B cell (primary cell): ENCODE measurements at regions not wholly inside any gene's neighbourhood (a gene's known extent, or its start where the extent isn't known, plus 50 kb on each side); places are given as distances from the start of the nearest gene placed in this dataset.

Source experiments
- ATAC-seq: fragments of 200-7000 bp; cut with Tn5 transposase; one replicate; pipeline ENCODE4 v1.10.0; 2021; ENCODE audit warnings: low read depth, mild to moderate bottlenecking, moderate number of reproducible peaks, moderate library complexity
- CTCF ChIA-PET: fragments of 350-600 bp; sonication (Branson Sonifier 250); formaldehyde crosslinking; loops from one replicate; lab custom pipeline; 2021; ENCODE audit warnings: antibody characterized with exemption, inconsistent platforms; lab: Charles Lee
- POLR2A ChIA-PET: fragments of 350-600 bp; sonication (Branson Sonifier 250); formaldehyde crosslinking; loops from one replicate; lab custom pipeline; 2021; ENCODE audit warnings: antibody characterized with exemption; lab: Charles Lee
- DNase-seq: peaks from one replicate; pipeline ENCODE4 v3.0.0; 2013
- H2AFZ ChIP-seq: 2 replicates; pipeline ENCODE4 v1.6.1; 2012; ENCODE audit warnings: mild to moderate bottlenecking, low read depth, low read length; ENCODE audit not compliant: insufficient read depth, poor library complexity, severe bottlenecking
- H3K27ac ChIP-seq, 2 donors: 1 replicate in 1 of 2; 2 replicates in 1 of 2; pipeline ENCODE4 v1.5.1; 2012 to 2013; ENCODE audit warnings: low read length in 2 of 2, mild to moderate bottlenecking in 2 of 2, moderate library complexity in 1 of 2
- H3K27me3 ChIP-seq, 4 experiments: fragments of 200-600 bp in 1 of 4; sonication (generic) in 1 of 4; replicated peaks in 1 of 4; 1 replicate in 2 of 4; 2 replicates in 2 of 4; pipeline versions ENCODE4 v1.6.1 to v1.7.0; 2013 to 2016; ENCODE audit warnings: low read length in 3 of 4, mild to moderate bottlenecking in 2 of 4, mixed read lengths in 1 of 4, moderate library complexity in 1 of 4; ENCODE audit not compliant: insufficient read depth in 4 of 4, control insufficient read depth in 3 of 4; ENCODE audit errors: control extremely low read depth in 1 of 4
- H3K36me3 ChIP-seq, 2 experiments: replicated peaks in 1 of 2; 1 replicate in 1 of 2; 2 replicates in 1 of 2; pipeline versions ENCODE4 v1.6.1 to v1.7.1; 2013; ENCODE audit warnings: low read length in 1 of 2; ENCODE audit not compliant: insufficient read depth in 2 of 2, control insufficient read depth in 1 of 2; ENCODE audit errors: control extremely low read depth in 1 of 2, extremely low read depth in 1 of 2
- H3K4me1 ChIP-seq, 2 donors: fragments of 200-600 bp in 1 of 2; sonication (generic) in 1 of 2; 1 replicate in 1 of 2; 2 replicates in 1 of 2; pipeline versions ENCODE4 v1.5.1 to v1.6.1; 2013 to 2017; ENCODE audit warnings: low read length in 2 of 2; ENCODE audit not compliant: control insufficient read depth in 2 of 2, insufficient read depth in 2 of 2
- H3K4me2 ChIP-seq: replicated peaks from 2 replicates; pipeline ENCODE3; 2012; ENCODE audit warnings: mild to moderate bottlenecking, low read depth, low read length; ENCODE audit not compliant: poor library complexity, severe bottlenecking
- H3K4me3 ChIP-seq, 5 experiments: fragments of 200-600 bp in 1 of 5; sonication (generic) in 1 of 5; 1 replicate in 3 of 5; 2 replicates in 2 of 5; pipeline versions ENCODE4 v1.5.1 to v1.7.0; 2011 to 2016; ENCODE audit warnings: low read length in 4 of 5, mild to moderate bottlenecking in 4 of 5, low read depth in 2 of 5, control low read depth in 1 of 5, moderate library complexity in 1 of 5; ENCODE audit not compliant: insufficient read depth in 1 of 5; ENCODE audit errors: control extremely low read depth in 1 of 5, extremely low read depth in 1 of 5
- H3K79me2 ChIP-seq: fragments of 200-600 bp; sonication (generic); one replicate; pipeline ENCODE4 v1.6.0; 2016; ENCODE audit warnings: low read length; ENCODE audit not compliant: control insufficient read depth, insufficient read depth
- H3K9ac ChIP-seq: fragments of 200-600 bp; sonication (generic); 2 replicates; pipeline ENCODE4 v1.6.1; 2017; ENCODE audit warnings: mild to moderate bottlenecking, low read length, moderate library complexity
- H3K9me3 ChIP-seq, 3 donors: one replicate each; pipeline versions ENCODE4 v1.6.1 to v1.7.1; 2013; ENCODE audit warnings: low read length in 2 of 3; ENCODE audit not compliant: control insufficient read depth in 2 of 3, insufficient read depth in 1 of 3; ENCODE audit errors: control extremely low read depth in 1 of 3
- H4K20me1 ChIP-seq: 2 replicates; pipeline ENCODE4 v1.6.0; 2012; ENCODE audit warnings: mild to moderate bottlenecking, low read length; ENCODE audit not compliant: insufficient read depth, control insufficient read depth, poor library complexity, severe bottlenecking
- H3K27ac Mint-ChIP-seq: one replicate; pipeline ENCODE4 v1.8.0; 2021; ENCODE audit warnings: mixed read lengths
- H3K27me3 Mint-ChIP-seq: one replicate; pipeline ENCODE4 v1.8.0; 2021; ENCODE audit warnings: mixed read lengths
- H3K4me1 Mint-ChIP-seq: one replicate; pipeline ENCODE4 v1.8.0; 2021; ENCODE audit warnings: mixed read lengths
- H3K4me3 Mint-ChIP-seq: one replicate; pipeline ENCODE4 v1.8.0; 2021; ENCODE audit warnings: mixed read lengths
- H3K9me3 Mint-ChIP-seq: one replicate; pipeline ENCODE4 v1.8.0; 2022; ENCODE audit warnings: mixed read lengths; ENCODE audit not compliant: insufficient read depth
- EZH2 ChIP-seq: IDR thresholded peaks from 2 replicates; pipeline ENCODE4 v1.6.1; 2012; ENCODE audit warnings: borderline replicate concordance, low read depth, mild to moderate bottlenecking, moderate library complexity, low read length; ENCODE audit not compliant: insufficient read depth, poor library complexity, severe bottlenecking
- WGBS: methylation state at CpG from one replicate; pipeline ENCODE4 v1.1.5; 2013; ENCODE audit warnings: missing lambda C conversion rate; ENCODE audit not compliant: insufficient coverage; 5-methylcytosine and 5-hydroxymethylcytosine counted together
- intact Hi-C: fragments of 100-400 bp; cut with micrococcal nuclease; formaldehyde crosslinking; loops from one replicate; pipeline ENCODE4 v1.10.0; 2022
- TF ChIP-seq, protein P1 (sequence below): fragments of 200-600 bp; IDR thresholded peaks from one replicate; pipeline ENCODE4 v1.8.0; 2022; ENCODE audit warnings: antibody characterized with exemption, mild to moderate bottlenecking

DNA sequence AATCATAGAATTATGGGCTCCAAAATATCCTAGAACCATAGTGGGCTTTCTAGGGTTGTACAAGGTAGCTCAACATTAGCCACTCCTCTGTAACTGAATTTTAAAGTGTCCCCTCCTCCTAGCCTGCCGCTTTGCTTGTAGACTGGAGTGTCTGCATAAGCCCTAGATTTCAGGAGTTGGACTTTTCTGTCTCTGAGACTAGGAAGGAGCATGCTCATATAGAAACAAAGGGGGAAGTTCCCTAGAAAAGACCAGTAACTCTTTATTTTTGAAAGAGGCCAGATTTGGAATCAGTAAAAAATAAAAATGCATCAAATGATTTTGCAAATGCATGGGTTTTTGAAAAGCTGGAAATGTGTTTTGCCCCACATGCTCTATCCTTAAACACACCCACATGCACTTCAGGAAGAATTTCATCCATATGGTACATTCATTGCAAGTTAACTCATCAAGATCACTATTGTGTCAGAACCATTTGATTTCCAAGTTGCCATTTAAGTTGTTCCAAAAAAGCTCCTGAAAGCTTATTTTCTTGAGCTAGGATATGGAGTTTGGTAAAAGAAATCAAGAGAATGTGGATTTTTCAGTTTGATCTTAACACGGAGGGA is 121.0 kb upstream of the NR3C1 start:
- H3K4me1 Mint-ChIP-seq: no peaks in the 10 kb centered on the region
- no peak overlapping the region for H2AFZ ChIP-seq
- H3K79me2 ChIP-seq: no peaks in the 10 kb centered on the region
- no peaks in the 10 kb centered on the region for H4K20me1 ChIP-seq
- DNase-seq (no peak), ATAC-seq (no peak)
- 100% methylated on average over 1 of the region's 2 CpGs for whole genome bisulfite sequencing
- H3K4me2 ChIP-seq: no peak overlapping the region
- no peaks in the 10 kb centered on the region for H3K4me1 ChIP-seq
- H3K4me3 ChIP-seq: no peak overlapping the region
- no peak overlapping the region for H3K9ac ChIP-seq
- no peak overlapping the region for H3K27ac Mint-ChIP-seq
- H3K27me3 ChIP-seq: no peaks in the 10 kb centered on the region
- no peak overlapping the region for H3K27ac ChIP-seq
- no peaks in the 10 kb centered on the region for H3K27me3 Mint-ChIP-seq
- H3K36me3 ChIP-seq: no peaks in the 10 kb centered on the region
- no peak for TF ChIP-seq EZH2
- TF ChIP-seq, protein P1, sequence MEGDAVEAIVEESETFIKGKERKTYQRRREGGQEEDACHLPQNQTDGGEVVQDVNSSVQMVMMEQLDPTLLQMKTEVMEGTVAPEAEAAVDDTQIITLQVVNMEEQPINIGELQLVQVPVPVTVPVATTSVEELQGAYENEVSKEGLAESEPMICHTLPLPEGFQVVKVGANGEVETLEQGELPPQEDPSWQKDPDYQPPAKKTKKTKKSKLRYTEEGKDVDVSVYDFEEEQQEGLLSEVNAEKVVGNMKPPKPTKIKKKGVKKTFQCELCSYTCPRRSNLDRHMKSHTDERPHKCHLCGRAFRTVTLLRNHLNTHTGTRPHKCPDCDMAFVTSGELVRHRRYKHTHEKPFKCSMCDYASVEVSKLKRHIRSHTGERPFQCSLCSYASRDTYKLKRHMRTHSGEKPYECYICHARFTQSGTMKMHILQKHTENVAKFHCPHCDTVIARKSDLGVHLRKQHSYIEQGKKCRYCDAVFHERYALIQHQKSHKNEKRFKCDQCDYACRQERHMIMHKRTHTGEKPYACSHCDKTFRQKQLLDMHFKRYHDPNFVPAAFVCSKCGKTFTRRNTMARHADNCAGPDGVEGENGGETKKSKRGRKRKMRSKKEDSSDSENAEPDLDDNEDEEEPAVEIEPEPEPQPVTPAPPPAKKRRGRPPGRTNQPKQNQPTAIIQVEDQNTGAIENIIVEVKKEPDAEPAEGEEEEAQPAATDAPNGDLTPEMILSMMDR: no peak
- POLR2A ChIA-PET: no interaction called here
- intact Hi-C loops: no loop called here
- CTCF ChIA-PET: no interaction called here
- H3K4me3 Mint-ChIP-seq: no peak overlapping the region
- H3K9me3 Mint-ChIP-seq: no peaks in the 10 kb centered on the region
- H3K9me3 ChIP-seq: no peaks in the 10 kb centered on the region

DNA sequence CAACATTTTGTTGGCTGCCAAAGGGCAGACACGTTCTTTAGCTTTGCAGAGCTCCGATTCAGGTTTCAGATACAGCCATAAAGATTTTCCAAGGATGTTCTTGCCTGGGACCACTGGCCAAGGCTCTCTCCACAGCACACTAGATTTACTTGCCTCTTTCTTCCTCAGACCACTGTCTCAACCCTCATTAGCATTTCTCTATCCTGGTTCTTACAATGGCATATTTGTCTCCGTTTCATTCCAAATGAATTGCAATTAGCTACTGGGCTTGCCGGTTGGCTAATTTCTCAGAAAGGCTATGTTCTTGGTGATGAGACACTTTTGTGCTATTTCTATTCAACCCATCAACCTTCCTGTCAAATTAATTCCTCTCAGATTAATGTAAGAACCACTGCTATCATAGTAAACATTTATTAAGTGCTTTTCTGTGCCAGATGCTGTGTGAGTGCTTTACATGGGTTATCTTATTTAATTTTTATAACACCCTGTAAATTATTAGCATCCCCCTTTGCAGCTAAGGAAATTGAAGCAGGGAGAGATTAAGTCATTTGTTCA is 118.4 kb upstream of the NR3C1 start:
- no peak overlapping the region for H3K4me2 ChIP-seq
- Mint-ChIP-seq H3K27ac (no peak overlapping the region), H3K4me3 (no peak overlapping the region), H3K27me3 (no peaks in the 10 kb centered on the region), H3K4me1 (peaks cover 3% of the 10 kb centered on the region), H3K9me3 (peaks cover 2% of the 10 kb centered on the region)
- no peak overlapping the region for H2AFZ ChIP-seq
- no peaks in the 10 kb centered on the region for H3K27me3 ChIP-seq
- DNase-seq (no peak), ATAC-seq (no peak)
- no peaks in the 10 kb centered on the region for H4K20me1 ChIP-seq
- no peak for TF ChIP-seq EZH2
- TF ChIP-seq, protein P1: no peak
- H3K36me3 ChIP-seq: no peaks in the 10 kb centered on the region
- H3K4me1 ChIP-seq: no peaks in the 10 kb centered on the region
- H3K9me3 ChIP-seq: no peaks in the 10 kb centered on the region
- intact Hi-C loops: no loop called here
- H3K27ac ChIP-seq: no peak overlapping the region
- H3K79me2 ChIP-seq: no peaks in the 10 kb centered on the region
- H3K4me3 ChIP-seq: no peak overlapping the region
- 100% methylated on average over 2 of the region's 4 CpGs for WGBS
- no peak overlapping the region for H3K9ac ChIP-seq
- ChIA-PET CTCF (no interaction called here), POLR2A (no interaction called here)
